NCI-H1694 treated with DMSO at 0.1 percent for 48 hours (cell line): ENCODE measurements at regions not wholly inside any gene's neighbourhood (a gene's known extent, or its start where the extent isn't known, plus 50 kb on each side); places are given as distances from the start of the nearest gene placed in this dataset.

Source experiments
- DNase-seq: peaks from one replicate; lab custom pipeline; 2025; lab: John Stamatoyannopoulos, UW

GRCh38 chr4:54495091-54495490 lies 162.7 kb upstream of the KIT start:
- no peak for DNase-seq

DNA sequence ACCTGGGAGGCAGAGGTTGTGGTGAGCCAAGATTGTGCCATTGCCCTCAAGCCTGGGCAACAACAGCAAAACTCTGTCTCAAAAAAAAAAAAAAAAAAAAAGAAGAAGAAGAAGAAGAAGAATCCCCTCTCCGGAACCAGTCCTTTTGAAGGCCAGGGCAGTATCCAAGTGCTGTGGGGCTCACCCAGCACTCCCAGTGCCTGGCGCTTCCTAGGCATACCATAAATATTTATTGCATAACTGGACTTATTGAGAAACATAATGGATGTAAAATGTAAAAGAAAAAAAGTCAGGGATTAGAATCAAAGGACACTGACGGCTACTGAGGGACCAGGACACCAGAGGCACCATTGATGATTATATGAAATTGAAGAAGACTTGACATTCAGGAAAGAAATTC lies 162.1 kb upstream of the KIT start:
- DNase-seq: no peak

- DNase-seq: no peak
Observed at GRCh38 chr4:54496412-54496811, 161.3 kb upstream of the KIT start.

GRCh38 chr4:54497947-54498346 lies 159.8 kb upstream of the KIT start:
- no peak for DNase-seq

GRCh38 chr4:54498661-54499111 lies 159.1 kb upstream of the KIT start:
- no peak for DNase-seq

DNA sequence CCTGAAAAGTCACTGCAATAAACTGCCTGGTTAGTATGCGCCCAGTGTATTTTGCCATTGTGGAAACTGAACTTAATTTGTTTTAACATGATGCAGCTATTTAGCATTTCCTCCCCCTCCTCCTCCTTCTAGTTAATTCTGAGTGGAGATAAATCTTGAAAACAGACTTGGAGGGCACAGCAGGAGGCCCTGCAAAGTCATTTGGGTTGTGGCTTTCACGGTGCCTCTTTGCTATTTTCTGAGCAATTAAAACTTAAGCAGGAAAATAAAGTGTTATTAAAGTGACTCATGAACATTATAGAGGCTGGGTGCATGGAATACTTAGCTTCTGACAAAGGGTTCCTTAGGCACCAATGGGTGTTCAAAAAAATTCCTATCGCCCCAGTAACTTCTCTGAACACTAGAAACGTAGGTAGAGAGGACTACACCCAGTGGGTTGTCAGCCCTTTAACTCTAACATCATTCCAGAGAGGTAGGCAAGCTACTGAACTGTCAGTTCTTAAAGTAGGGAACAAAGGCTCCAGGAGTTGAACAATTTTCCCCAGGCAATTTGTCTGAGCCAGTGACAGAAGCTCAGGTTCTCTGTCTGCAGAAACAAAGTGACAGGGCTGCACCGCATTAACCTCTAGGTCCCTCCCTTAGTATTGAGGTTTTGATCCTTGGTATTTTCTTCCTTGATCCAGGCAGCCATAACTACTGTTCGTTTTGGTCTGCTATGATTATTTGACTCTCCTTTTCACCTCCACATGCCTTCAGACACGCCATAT lies 158.3 kb upstream of the KIT start:
- no peak for DNase-seq

DNA sequence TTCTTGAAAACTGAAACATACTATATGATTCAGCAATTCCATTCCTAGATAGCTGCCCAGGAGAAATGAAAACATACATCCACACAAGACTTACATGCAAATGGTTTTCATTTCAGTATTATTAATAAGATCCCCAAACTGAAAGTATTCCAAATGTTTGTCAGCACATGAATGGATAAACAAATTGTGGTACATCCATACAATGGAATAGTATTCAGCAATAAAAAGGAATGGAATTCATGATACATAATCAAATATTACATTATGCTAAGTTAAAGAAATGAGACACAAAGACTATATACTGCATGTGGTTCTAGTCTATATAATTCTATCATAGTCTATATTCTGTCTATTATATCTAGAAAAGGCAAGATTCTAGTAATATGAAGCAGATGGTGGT lies 152.4 kb upstream of the KIT start:
- no peak for DNase-seq

DNA sequence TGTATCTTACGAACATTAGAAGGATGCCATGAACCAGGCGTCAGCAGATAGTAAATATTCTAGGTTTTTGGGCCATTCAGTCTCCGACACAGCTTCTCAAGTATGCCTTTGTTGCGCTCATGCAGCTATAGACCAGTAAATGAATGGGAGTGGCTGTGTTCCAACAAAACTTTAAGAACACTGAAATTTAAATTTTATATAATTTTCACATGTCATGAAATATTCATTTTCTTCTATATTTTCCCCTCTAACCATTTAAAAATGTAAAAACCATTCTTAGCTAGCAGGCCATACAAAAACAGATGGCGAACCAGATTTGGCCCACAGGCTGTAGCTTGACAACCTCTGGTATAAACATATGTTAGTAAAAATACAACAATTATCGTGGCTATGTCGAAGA lies 151.8 kb upstream of the KIT start:
- DNase-seq: peak; percentile 5

DNA sequence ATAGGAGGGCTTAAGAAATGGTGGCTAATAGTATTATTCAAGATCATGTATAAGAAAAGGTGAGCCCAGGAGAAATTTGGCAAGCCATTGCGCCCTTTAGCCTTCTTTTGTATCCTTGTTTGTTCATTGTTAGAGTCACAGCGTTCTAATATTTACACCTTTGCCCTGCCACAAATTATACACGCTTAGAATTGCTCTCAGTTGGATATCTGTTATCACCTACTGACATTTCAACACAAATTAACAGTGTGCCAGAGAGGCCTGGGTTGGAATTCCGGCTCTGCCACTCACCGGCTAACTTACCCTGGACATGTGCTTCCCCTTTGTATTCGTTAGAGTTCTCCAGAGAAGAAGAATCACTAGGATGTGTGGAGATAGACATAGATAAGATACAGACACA lies 148.7 kb upstream of the KIT start:
- DNase-seq: no peak

DNA sequence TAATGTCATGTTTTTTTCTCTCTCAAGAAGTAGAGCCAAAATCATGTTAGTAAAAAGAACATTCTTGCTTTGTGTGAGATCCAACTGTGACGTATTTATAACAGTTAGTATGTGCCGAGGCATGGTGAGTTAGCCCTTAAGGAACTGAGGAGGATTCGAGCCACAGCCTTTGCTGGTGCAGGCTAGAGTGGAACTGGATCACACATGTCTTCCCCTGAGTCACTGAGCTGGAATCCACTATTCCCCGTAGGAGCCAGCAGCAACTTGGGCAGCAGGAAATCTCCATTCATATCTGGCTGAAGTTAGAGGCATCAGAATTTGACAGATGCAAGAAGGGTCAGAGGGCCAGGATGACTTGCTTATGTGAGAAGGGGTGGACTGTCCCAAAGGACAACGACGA lies 144.6 kb upstream of the KIT start:
- no peak for DNase-seq

DNA sequence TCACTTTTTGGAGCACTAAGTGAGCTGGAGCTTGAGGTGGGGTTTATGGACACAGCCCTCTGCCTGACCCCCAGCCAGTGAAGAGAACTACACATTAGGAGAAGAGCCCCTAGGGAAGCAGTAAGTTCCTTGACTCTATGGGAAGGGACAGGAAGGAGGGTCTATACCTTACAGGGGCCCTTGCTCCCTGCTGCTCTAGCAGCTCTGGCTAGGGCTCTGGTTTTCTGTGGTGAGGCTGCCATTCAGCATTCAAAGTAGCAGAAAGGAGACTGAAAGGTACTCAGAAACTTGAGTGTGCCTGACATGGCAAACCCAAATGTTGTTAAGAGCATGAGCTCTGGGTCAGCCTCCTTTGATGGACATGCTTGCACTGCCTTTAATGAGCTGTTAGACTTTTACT lies 144.0 kb upstream of the KIT start:
- DNase-seq: no peak

- DNase-seq: no peak
Observed at GRCh38 chr4:54516556-54517215, 141.1 kb upstream of the KIT start.

DNA sequence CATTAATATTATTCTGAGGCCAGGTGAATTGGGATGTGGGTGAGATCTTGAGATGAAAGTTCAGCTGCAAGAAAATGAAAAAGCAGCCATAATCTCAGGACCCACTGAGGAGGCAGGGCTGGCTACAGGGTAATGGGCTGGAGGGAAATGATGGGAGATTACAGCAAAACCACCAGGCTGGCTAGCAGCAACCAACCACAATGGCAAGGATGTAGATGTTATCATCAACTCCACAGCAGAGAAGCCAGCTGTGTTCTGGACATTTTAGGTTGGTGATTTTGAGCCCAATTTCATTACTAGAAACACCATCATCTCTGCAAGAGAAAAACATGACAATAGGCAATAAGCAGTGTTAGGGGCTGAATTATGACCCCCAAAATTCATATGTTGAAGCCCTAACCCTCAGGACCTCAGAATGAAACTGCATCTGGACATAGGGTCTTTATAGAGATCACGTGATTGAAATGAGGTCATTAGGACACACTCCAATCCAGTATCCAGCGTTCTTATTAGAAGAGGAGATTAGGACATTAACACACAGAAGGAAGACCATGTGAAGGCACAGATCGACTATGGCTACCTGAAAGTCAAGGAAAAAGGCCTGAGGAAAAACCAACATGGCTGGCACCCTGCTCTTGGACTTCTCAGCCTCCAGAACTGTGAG lies 139.8 kb upstream of the KIT start:
- no peak for DNase-seq

DNA sequence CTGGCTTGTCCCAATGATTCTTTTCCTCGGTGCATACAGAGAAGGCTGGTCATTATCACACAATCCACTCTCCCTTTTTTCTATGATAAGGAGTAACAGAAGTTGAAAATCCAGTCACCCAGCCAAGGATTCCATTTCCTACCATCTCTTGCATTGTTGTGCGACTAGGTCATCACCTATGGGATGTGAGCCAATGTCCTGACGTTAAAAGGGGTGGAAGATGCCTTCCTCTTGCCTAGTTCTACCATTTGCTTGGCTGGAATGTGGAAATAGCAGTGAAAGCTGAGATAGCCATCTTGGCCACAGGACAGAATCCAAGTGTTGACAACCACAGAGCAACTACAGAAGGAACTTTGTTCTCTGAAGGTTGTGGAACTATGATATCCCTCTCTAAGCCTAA lies 132.2 kb upstream of the KIT start:
- DNase-seq: no peak

DNA sequence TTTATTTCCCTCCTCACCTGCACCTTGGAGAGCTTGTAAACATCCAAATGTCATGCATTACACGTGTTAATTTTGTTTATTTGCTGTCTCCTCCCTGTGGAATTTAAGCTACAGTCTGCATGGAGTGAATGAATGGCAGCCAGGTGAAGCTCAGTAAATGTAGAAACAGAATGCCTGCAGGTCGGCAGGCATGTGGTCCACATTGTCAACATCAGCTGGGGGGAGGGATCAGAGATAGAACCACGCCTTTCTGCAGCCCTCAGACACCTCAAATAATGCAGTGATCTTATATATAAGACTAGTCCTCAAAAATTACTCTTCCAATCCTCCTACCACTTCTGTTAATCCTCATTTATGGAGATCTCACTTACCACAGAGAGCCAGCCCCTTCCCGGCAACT lies 131.2 kb upstream of the KIT start:
- no peak for DNase-seq

DNA sequence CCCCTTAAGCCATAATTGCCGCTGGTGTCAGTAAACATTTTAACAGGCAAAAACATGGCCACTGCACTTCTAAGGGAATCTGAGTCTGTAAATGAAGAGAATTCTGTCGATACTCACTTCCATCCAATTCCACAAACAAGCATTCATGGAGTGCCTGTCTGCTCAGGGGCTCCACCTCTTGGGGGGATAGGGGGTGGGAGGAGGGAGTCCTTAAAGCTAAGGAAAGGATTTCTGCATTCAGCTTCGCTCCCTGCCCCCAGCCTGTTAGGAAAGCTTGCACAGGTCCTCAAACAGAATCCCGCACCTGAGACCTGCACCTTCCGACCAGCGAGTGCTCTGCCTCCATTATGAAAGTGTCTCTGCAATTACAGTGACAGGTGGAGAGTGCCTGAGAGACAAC lies 130.2 kb upstream of the KIT start:
- no peak for DNase-seq

GRCh38 chr4:54539500-54540029 lies 118.2 kb upstream of the KIT start:
- DNase-seq: peak; percentile 18

- no peak for DNase-seq
Observed at GRCh38 chr4:54540931-54541330, 116.8 kb upstream of the KIT start.

DNA sequence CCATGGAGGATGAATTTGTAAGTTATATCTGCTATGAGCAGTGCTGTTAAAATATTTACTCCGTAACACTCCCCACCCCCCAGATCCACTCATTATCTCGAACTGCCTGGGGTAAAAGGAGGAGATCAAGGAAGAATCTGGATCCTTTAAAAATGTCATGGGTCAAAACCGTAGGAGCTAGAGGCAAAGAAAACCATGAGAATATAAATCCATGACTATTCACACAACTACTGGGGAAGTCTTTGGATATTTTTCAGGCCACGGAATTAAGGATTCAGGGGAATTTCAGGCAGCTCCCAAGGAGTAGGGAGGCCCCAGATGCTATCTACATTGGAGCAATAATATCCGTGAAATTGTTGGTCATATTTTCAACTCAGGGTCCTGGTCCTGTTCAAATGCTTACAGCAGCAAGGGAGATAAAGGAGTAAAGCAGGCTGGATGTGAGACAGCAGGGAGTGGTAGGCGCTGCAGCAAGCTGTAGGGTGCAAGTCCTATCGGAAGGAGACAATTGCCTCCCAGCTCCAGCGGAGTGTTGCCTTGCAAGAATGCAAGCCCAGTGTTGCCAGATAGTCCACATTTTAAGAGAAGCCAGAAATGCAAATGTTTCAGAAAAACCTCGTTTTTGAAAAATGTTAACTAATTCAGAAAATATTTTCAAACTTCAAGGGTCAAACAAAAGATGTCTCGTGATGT lies 116.2 kb upstream of the KIT start:
- DNase-seq: no peak

DNA sequence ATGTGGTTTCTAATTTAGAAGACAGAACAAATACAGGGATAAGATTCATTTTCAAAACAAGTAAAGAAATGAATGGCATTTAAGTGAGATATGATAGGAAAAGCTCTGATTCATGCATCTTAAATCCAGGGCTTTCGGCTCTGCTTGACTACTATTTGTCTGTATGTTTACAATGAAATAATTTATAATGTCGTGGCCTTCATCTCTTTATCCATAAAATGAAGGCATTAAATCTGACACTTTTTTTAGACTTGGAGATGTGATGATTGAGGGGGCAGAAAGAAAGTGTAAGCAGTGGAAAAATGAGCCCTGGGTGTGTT lies 115.7 kb upstream of the KIT start:
- no peak for DNase-seq

GRCh38 chr4:54542540-54543041 lies 115.2 kb upstream of the KIT start:
- no peak for DNase-seq

GRCh38 chr4:54543088-54543795 lies 114.5 kb upstream of the KIT start:
- DNase-seq: no peak
